Naive B cell (primary cell): ENCODE measurements at regions not wholly inside any gene's neighbourhood (a gene's known extent, or its start where the extent isn't known, plus 50 kb on each side); places are given as distances from the start of the nearest gene placed in this dataset.

Experiments
- ATAC-seq, 2 donors: fragments of 150-1000 bp; cut with Tn5 transposase; 2 replicates each; pipeline ENCODE4 v1.10.0; 2021; ENCODE audit warnings: low read depth in 2 of 2, mild to moderate bottlenecking in 2 of 2, moderate library complexity in 2 of 2
- DNase-seq: peaks from one replicate; pipeline ENCODE4 v3.0.0; 2022
- H3K27ac Mint-ChIP-seq, 6 donors: one replicate each; pipeline ENCODE4 v1.8.0; 2020 to 2022; ENCODE audit warnings: mild to moderate bottlenecking in 6 of 6, mixed read lengths in 6 of 6, moderate library complexity in 5 of 6, inconsistent platforms in 2 of 6
- H3K27me3 Mint-ChIP-seq, 3 donors: one replicate each; pipeline ENCODE4 v1.8.0; 2021 to 2022; ENCODE audit warnings: mixed read lengths in 3 of 3, mild to moderate bottlenecking in 1 of 3
- H3K36me3 Mint-ChIP-seq, 2 donors: one replicate each; pipeline ENCODE4 v1.8.0; 2020 to 2022; ENCODE audit warnings: mixed read lengths in 2 of 2, inconsistent platforms in 1 of 2, mild to moderate bottlenecking in 1 of 2
- H3K4me1 Mint-ChIP-seq, 3 donors: one replicate each; pipeline ENCODE4 v1.8.0; 2020 to 2022; ENCODE audit warnings: mixed read lengths in 3 of 3, inconsistent platforms in 1 of 3, mild to moderate bottlenecking in 1 of 3, moderate library complexity in 1 of 3
- H3K4me3 Mint-ChIP-seq, 8 donors: one replicate each; pipeline ENCODE4 v1.8.0; 2020 to 2022; ENCODE audit warnings: mild to moderate bottlenecking in 8 of 8, mixed read lengths in 8 of 8, moderate library complexity in 8 of 8, inconsistent platforms in 2 of 8
- H3K9me3 Mint-ChIP-seq, 7 donors: one replicate each; pipeline ENCODE4 v1.8.0; 2020 to 2022; ENCODE audit warnings: mixed read lengths in 7 of 7, mild to moderate bottlenecking in 5 of 7, inconsistent platforms in 2 of 7, moderate library complexity in 1 of 7

GRCh38 chr18:55838841-55839240 is 250.8 kb upstream of the TCF4 start:
- Mint-ChIP-seq H3K27me3 (no peaks in the 10 kb centered on the region), H3K27ac (no peak overlapping the region), H3K4me1 (peaks cover 0 to 13% (median 4%) of the 10 kb centered on the region in 3 donors), H3K36me3 (no peaks in the 10 kb centered on the region), H3K4me3 (no peak overlapping the region), H3K9me3 (peaks cover 6 to 19% (median 13%) of the 10 kb centered on the region in 7 donors)
- ATAC-seq (no peak), DNase-seq (no peak)

GRCh38 chr18:55838319-55838718 is 250.3 kb upstream of the TCF4 start:
- Mint-ChIP-seq H3K27me3 (no peaks in the 10 kb centered on the region), H3K27ac (no peak overlapping the region), H3K4me3 (no peak overlapping the region), H3K4me1 (peaks cover 0 to 13% (median 4%) of the 10 kb centered on the region in 3 donors), H3K9me3 (peaks cover 6 to 21% (median 13%) of the 10 kb centered on the region in 7 donors), H3K36me3 (peaks cover 0 to 5% of the 10 kb centered on the region in 2 donors)
- no peak for ATAC-seq
- no peak for DNase-seq

GRCh38 chr18:55833543-55833942 is 245.6 kb upstream of the TCF4 start:
- H3K27ac Mint-ChIP-seq, result no peak overlapping the region
- H3K27me3 Mint-ChIP-seq, result no peaks in the 10 kb centered on the region
- H3K4me3 Mint-ChIP-seq, result no peak overlapping the region
- peaks cover 0 to 8% of the 10 kb centered on the region in 2 donors for H3K36me3 Mint-ChIP-seq
- ATAC-seq (no peak), DNase-seq (no peak)
- H3K9me3 Mint-ChIP-seq, result peaks cover 0 to 19% (median 8%) of the 10 kb centered on the region in 7 donors
- peaks cover 9 to 15% (median 10%) of the 10 kb centered on the region in 3 donors for H3K4me1 Mint-ChIP-seq

- peaks cover 0 to 8% of the 10 kb centered on the region in 2 donors for H3K36me3 Mint-ChIP-seq
Measured at GRCh38 chr18:55830544-55830943, 242.6 kb upstream of the TCF4 start.

GRCh38 chr18:55821219-55821618 is 233.2 kb upstream of the TCF4 start:
- no peak for ATAC-seq
- H3K9me3 Mint-ChIP-seq, result peaks cover 0 to 4% (median 0%) of the 10 kb centered on the region in 7 donors
- H3K4me1 Mint-ChIP-seq, result no peaks in the 10 kb centered on the region
- no peaks in the 10 kb centered on the region for H3K27me3 Mint-ChIP-seq
- H3K36me3 Mint-ChIP-seq, result no peaks in the 10 kb centered on the region
- no peak for DNase-seq
- H3K4me3 Mint-ChIP-seq, result no peak overlapping the region
- no peak overlapping the region for H3K27ac Mint-ChIP-seq

More at GRCh38 chr18:55830544-55830943, 242.6 kb upstream of the TCF4 start:
- Mint-ChIP-seq H3K4me1 (peaks cover 5 to 10% (median 5%) of the 10 kb centered on the region in 3 donors), H3K27me3 (no peaks in the 10 kb centered on the region), H3K27ac (no peak overlapping the region), H3K4me3 (no peak overlapping the region), H3K9me3 (peaks cover 0 to 15% (median 6%) of the 10 kb centered on the region in 7 donors)
- DNase-seq (no peak), ATAC-seq (no peak)

- H3K4me3 Mint-ChIP-seq, result no peak overlapping the region
- H3K36me3 Mint-ChIP-seq, result no peaks in the 10 kb centered on the region
- no peaks in the 10 kb centered on the region for H3K27me3 Mint-ChIP-seq
- H3K4me1 Mint-ChIP-seq, result no peaks in the 10 kb centered on the region
- H3K27ac Mint-ChIP-seq, result no peak overlapping the region
- no peaks in the 10 kb centered on the region for H3K9me3 Mint-ChIP-seq
- ATAC-seq, result no peak
- DNase-seq, result no peak
Measured at GRCh38 chr18:55819448-55819847, 231.5 kb upstream of the TCF4 start.

GRCh38 chr18:55818284-55818683 is 230.3 kb upstream of the TCF4 start:
- Mint-ChIP-seq H3K36me3 (no peaks in the 10 kb centered on the region), H3K27ac (no peak overlapping the region), H3K9me3 (no peaks in the 10 kb centered on the region), H3K27me3 (no peaks in the 10 kb centered on the region), H3K4me1 (no peaks in the 10 kb centered on the region), H3K4me3 (no peak overlapping the region)
- ATAC-seq, result no peak
- no peak for DNase-seq

GRCh38 chr18:55811925-55812324 is 223.9 kb upstream of the TCF4 start:
- H3K4me3 Mint-ChIP-seq, result no peak overlapping the region
- no peaks in the 10 kb centered on the region for H3K4me1 Mint-ChIP-seq
- no peaks in the 10 kb centered on the region for H3K27me3 Mint-ChIP-seq
- DNase-seq (no peak), ATAC-seq (no peak)
- H3K9me3 Mint-ChIP-seq, result no peaks in the 10 kb centered on the region
- no peaks in the 10 kb centered on the region for H3K36me3 Mint-ChIP-seq
- no peak overlapping the region for H3K27ac Mint-ChIP-seq

- Mint-ChIP-seq H3K27ac (no peak overlapping the region), H3K27me3 (peaks cover 0 to 6% (median 0%) of the 10 kb centered on the region in 3 donors), H3K9me3 (peaks cover 0 to 4% (median 0%) of the 10 kb centered on the region in 7 donors), H3K36me3 (peaks cover 5 to 6% of the 10 kb centered on the region in 2 donors), H3K4me1 (no peaks in the 10 kb centered on the region), H3K4me3 (no peak overlapping the region)
- no peak for DNase-seq
- ATAC-seq, result no peak
Measured at GRCh38 chr18:55805666-55806065, 217.7 kb upstream of the TCF4 start.

GRCh38 chr18:55795101-55795669 is 207.2 kb upstream of the TCF4 start:
- H3K4me1 Mint-ChIP-seq, result peaks cover 4 to 9% (median 6%) of the 10 kb centered on the region in 3 donors
- DNase-seq, result no peak
- no peak overlapping the region for H3K4me3 Mint-ChIP-seq

GRCh38 chr18:55794288-55795052 is 206.5 kb upstream of the TCF4 start:
- H3K27ac Mint-ChIP-seq, result peak overlapping the region in 2 of 6 donors; percentile 66 to 73
- DNase-seq (no peak), ATAC-seq (no peak)
- H3K9me3 Mint-ChIP-seq, result peaks cover 0 to 7% (median 2%) of the 10 kb centered on the region in 7 donors
- peaks cover 4 to 9% (median 6%) of the 10 kb centered on the region in 3 donors for H3K4me1 Mint-ChIP-seq
- H3K4me3 Mint-ChIP-seq, result no peak overlapping the region
- no peaks in the 10 kb centered on the region for H3K27me3 Mint-ChIP-seq
- H3K36me3 Mint-ChIP-seq, result no peaks in the 10 kb centered on the region

More at GRCh38 chr18:55795101-55795669, 207.2 kb upstream of the TCF4 start:
- no peaks in the 10 kb centered on the region for H3K36me3 Mint-ChIP-seq
- peaks cover 0 to 3% (median 0%) of the 10 kb centered on the region in 7 donors for H3K9me3 Mint-ChIP-seq
- H3K27me3 Mint-ChIP-seq, result no peaks in the 10 kb centered on the region
- no peak for ATAC-seq
- peak overlapping the region in 1 of 6 donors; percentile 73 for H3K27ac Mint-ChIP-seq

GRCh38 chr18:55790296-55790695 is 202.3 kb upstream of the TCF4 start:
- H3K9me3 Mint-ChIP-seq, result peaks cover 0 to 8% (median 0%) of the 10 kb centered on the region in 7 donors
- H3K27me3 Mint-ChIP-seq, result no peaks in the 10 kb centered on the region
- H3K36me3 Mint-ChIP-seq, result no peaks in the 10 kb centered on the region
- ATAC-seq, result no peak
- peaks cover 4 to 9% (median 6%) of the 10 kb centered on the region in 3 donors for H3K4me1 Mint-ChIP-seq
- peak overlapping the region in 1 of 6 donors; percentile 8 for H3K27ac Mint-ChIP-seq
- H3K4me3 Mint-ChIP-seq, result no peak overlapping the region
- no peak for DNase-seq

- no peak for ATAC-seq
- peaks cover 0 to 8% (median 0%) of the 10 kb centered on the region in 7 donors for H3K9me3 Mint-ChIP-seq
- peaks cover 0 to 7% (median 0%) of the 10 kb centered on the region in 3 donors for H3K27me3 Mint-ChIP-seq
- H3K27ac Mint-ChIP-seq, result no peak overlapping the region
- DNase-seq, result no peak
- no peaks in the 10 kb centered on the region for H3K36me3 Mint-ChIP-seq
- no peak overlapping the region for H3K4me3 Mint-ChIP-seq
- peaks cover 0 to 6% (median 4%) of the 10 kb centered on the region in 3 donors for H3K4me1 Mint-ChIP-seq
Measured at GRCh38 chr18:55787536-55788073, 199.6 kb upstream of the TCF4 start.
